ENCODE measurements at regions not wholly inside any gene's neighbourhood (a gene's known extent, or its start where the extent isn't known, plus 50 kb on each side); places are given as distances from the start of the nearest gene placed in this dataset.

DNA sequence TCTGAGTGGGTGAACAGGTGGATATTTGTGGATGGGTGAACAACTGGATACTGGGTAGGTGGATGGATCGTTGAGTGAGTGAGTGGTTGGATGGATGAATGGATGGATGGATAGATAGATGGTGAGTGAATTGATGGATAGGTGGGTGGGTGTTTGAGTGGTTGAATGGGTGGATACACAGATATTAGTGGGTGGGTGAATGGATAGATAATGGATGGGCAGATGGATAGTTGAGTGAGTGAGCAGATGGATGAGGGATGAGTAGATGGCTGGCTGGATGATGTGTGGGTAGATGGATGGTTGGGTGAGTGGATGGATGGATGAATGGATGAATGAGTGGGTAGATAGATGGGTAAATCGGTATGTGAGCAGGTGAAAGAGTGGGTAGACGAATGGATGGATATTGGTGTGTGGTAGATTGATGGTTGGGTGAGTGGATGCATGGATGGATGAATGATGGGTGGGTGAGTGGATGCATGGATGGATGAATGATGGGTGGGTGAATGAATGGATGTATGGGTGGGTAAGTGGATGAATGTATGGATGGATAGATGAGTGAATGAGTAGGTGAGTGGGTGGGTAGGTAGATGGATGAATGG is 406.7 kb downstream of the MN1 start:
- no peak for DNase-seq (ENCODE audit: low read depth, low spot score)
- H3K9me3 Mint-ChIP-seq, result peaks cover 5% of the 10 kb centered on the region
- TF ChIP-seq, protein P1, sequence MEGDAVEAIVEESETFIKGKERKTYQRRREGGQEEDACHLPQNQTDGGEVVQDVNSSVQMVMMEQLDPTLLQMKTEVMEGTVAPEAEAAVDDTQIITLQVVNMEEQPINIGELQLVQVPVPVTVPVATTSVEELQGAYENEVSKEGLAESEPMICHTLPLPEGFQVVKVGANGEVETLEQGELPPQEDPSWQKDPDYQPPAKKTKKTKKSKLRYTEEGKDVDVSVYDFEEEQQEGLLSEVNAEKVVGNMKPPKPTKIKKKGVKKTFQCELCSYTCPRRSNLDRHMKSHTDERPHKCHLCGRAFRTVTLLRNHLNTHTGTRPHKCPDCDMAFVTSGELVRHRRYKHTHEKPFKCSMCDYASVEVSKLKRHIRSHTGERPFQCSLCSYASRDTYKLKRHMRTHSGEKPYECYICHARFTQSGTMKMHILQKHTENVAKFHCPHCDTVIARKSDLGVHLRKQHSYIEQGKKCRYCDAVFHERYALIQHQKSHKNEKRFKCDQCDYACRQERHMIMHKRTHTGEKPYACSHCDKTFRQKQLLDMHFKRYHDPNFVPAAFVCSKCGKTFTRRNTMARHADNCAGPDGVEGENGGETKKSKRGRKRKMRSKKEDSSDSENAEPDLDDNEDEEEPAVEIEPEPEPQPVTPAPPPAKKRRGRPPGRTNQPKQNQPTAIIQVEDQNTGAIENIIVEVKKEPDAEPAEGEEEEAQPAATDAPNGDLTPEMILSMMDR (conservative IDR thresholded peaks at IDR 0.05), result no peak
- no peak overlapping the region for H3K4me3 Mint-ChIP-seq
- H3K4me1 Mint-ChIP-seq, result peaks cover 11% of the 10 kb centered on the region
- no peak overlapping the region for H3K27ac Mint-ChIP-seq (ENCODE audit: unreplicated experiment)
- H3K27me3 Mint-ChIP-seq (ENCODE audit: low read depth), result no peaks in the 10 kb centered on the region
- no peaks in the 10 kb centered on the region for H3K36me3 Mint-ChIP-seq (ENCODE audit: low read depth)

DNA sequence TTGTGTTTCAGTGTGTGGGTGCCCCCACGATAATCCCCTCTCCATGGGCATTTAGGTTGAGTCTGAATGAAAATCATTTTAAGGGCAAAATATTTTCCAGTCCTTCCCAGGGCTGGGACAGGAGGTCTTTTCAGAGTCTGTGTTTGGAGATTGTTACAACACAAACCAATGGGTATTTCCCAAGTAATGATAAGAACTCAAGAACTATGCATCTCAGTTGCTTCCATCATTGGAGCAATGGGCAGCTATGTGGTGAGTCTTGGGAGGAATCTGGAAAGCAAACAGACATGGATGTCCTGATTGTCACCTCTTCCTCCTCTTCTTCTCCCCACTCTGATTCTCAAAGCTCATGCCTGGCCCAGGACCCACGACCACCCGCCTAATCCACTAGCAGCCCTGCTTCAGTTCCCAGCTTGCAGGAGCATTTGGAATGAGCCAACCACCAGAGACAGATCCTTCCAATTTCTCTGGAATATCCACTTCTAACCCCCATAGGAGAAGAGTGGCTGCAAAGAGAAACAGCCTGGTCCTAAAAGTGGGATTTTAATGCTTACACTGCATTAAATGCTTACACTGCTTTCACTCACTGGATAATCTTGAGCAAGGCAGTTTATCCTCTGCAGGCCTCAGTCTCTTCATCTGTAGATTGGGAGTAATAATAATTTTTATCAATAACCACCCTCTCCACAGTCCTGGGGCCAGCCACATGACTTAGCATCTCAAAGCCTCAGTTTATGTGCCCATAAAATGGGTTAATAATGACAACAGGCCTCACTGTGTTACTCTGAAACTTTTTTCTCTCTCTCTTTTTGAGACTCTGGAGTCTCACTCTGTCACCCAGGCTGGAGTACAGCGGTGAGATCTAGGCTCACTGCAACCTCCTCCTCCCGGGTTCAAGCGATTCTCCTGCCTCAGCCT is 404.3 kb downstream of the MN1 start:
- peaks cover 9% of the 10 kb centered on the region for H3K9me3 Mint-ChIP-seq

GRCh38 chr22:27397954-27398342 is 403.6 kb downstream of the MN1 start:
- TF ChIP-seq, protein P1 (conservative IDR thresholded peaks at IDR 0.05), result no peak
- no peaks in the 10 kb centered on the region for H3K36me3 Mint-ChIP-seq (ENCODE audit: low read depth)
- no peaks in the 10 kb centered on the region for H3K27me3 Mint-ChIP-seq (ENCODE audit: low read depth)
- H3K4me1 Mint-ChIP-seq, result no peaks in the 10 kb centered on the region
- H3K27ac Mint-ChIP-seq (ENCODE audit: unreplicated experiment), result peak overlapping the region; percentile 54
- no peak overlapping the region for H3K4me3 Mint-ChIP-seq
- peaks cover 9% of the 10 kb centered on the region for H3K9me3 Mint-ChIP-seq
- no peak for DNase-seq (ENCODE audit: low read depth, low spot score)

More for the DNA sequence above, 404.3 kb downstream of the MN1 start:
- H3K4me3 Mint-ChIP-seq, result no peak overlapping the region
- H3K4me1 Mint-ChIP-seq, result no peaks in the 10 kb centered on the region
- H3K27ac Mint-ChIP-seq (ENCODE audit: unreplicated experiment), result no peak overlapping the region
- no peaks in the 10 kb centered on the region for H3K27me3 Mint-ChIP-seq (ENCODE audit: low read depth)
- no peak for DNase-seq (ENCODE audit: low read depth, low spot score)
- H3K36me3 Mint-ChIP-seq (ENCODE audit: low read depth), result no peaks in the 10 kb centered on the region
- TF ChIP-seq, protein P1 (conservative IDR thresholded peaks at IDR 0.05), result no peak

DNA sequence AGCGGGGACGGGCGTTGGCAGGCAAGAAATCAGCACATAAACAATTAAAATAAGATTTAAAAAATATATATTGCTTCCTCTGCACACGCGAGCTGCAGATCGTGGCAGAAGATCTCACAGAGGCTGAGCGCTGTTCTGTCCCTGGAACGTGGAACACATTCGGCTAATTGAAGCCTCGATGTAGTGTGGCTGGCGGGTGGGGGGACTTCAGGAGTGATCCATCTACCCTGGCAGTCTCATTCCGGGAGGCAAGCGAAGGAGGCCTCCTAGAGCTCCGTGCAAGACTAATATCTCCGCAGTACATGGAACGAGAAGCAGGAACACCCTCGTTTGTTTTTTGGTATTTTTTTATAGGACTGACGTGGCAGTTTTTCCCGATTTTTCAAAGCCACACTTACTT is 402.4 kb downstream of the MN1 start:
- no peaks in the 10 kb centered on the region for H3K4me1 Mint-ChIP-seq
- no peak overlapping the region for H3K4me3 Mint-ChIP-seq
- no peaks in the 10 kb centered on the region for H3K27me3 Mint-ChIP-seq (ENCODE audit: low read depth)
- no peak overlapping the region for H3K27ac Mint-ChIP-seq (ENCODE audit: unreplicated experiment)
- TF ChIP-seq, protein P1 (conservative IDR thresholded peaks at IDR 0.05), result no peak
- peaks cover 9% of the 10 kb centered on the region for H3K9me3 Mint-ChIP-seq
- H3K36me3 Mint-ChIP-seq (ENCODE audit: low read depth), result no peaks in the 10 kb centered on the region
- no peak for DNase-seq (ENCODE audit: low read depth, low spot score)

- Mint-ChIP-seq H3K4me3 (no peak overlapping the region), H3K27me3 (ENCODE audit: low read depth) (no peaks in the 10 kb centered on the region), H3K9me3 (peaks cover 4% of the 10 kb centered on the region), H3K27ac (ENCODE audit: unreplicated experiment) (no peak overlapping the region), H3K4me1 (no peaks in the 10 kb centered on the region), H3K36me3 (ENCODE audit: low read depth) (no peaks in the 10 kb centered on the region)
- no peak for DNase-seq (ENCODE audit: low read depth, low spot score)
- TF ChIP-seq, protein P1 (conservative IDR thresholded peaks at IDR 0.05), result no peak
These were observed 400.7 kb downstream of the MN1 start for GRCh38 chr22:27400811-27401210.
